ENCODE measurements at regions not wholly inside any gene's neighbourhood (a gene's known extent, or its start where the extent isn't known, plus 50 kb on each side); places are given as distances from the start of the nearest gene placed in this dataset.

- WGBS (ENCODE audit: low lambda C conversion rate) = 2% methylated on average over 4 of the region's 4 CpGs
- TF ChIP-seq GMEB2 (CRISPR knock-in tag; IDR thresholded peaks at IDR 0.05; ENCODE audit: low read depth) (no peak), PHF5A (CRISPR knock-in tag; IDR thresholded peaks at IDR 0.05; ENCODE audit: low read depth, unreplicated experiment) (no peak), JUND (CRISPR knock-in tag; IDR thresholded peaks at IDR 0.05) (no peak), IKZF5 (CRISPR knock-in tag; IDR thresholded peaks at IDR 0.05) (no peak), PAWR (CRISPR knock-in tag; IDR thresholded peaks at IDR 0.05; ENCODE audit: borderline replicate concordance) (no peak), ZNF367 (CRISPR knock-in tag; IDR thresholded peaks at IDR 0.05; ENCODE audit: borderline replicate concordance) (no peak), ZNF460 (CRISPR knock-in tag; IDR thresholded peaks at IDR 0.05; ENCODE audit: borderline replicate concordance) (no peak), RCOR2 (CRISPR knock-in tag; IDR thresholded peaks at IDR 0.05) (no peak), ZNF207 (IDR thresholded peaks at IDR 0.05; ENCODE audit: borderline replicate concordance) (no peak), MLX (CRISPR knock-in tag; IDR thresholded peaks at IDR 0.05) (no peak), UBTF (CRISPR knock-in tag; IDR thresholded peaks at IDR 0.05) (no peak), ZNF10 (CRISPR knock-in tag; IDR thresholded peaks at IDR 0.05; ENCODE audit: borderline replicate concordance, low read depth) (no peak), SMAD3 (CRISPR knock-in tag; IDR thresholded peaks at IDR 0.05) (no peak), TCF12 (IDR thresholded peaks at IDR 0.05) (no peak), TCF12 (CRISPR knock-in tag; IDR thresholded peaks at IDR 0.05) (no peak), ZNF619 (CRISPR knock-in tag; IDR thresholded peaks at IDR 0.05) (no peak), ZBTB1 (CRISPR knock-in tag; IDR thresholded peaks at IDR 0.05; ENCODE audit: borderline replicate concordance) (no peak)
- Histone ChIP-seq H3K4me1 (ENCODE audit: insufficient read depth, low read length) (no peaks in the 10 kb centered on the region), H3K9me3 (ENCODE audit: low read length) (peaks cover 96% of the 10 kb centered on the region), H3K9ac (ENCODE audit: insufficient read depth, low read depth, low read length) (no peak overlapping the region), H3K4me2 (ENCODE audit: low read depth, low read length) (no peak overlapping the region), H3K79me2 (ENCODE audit: insufficient read depth, low read length) (no peaks in the 10 kb centered on the region), H3K4me3 (replicated peaks in 1 of 3; ENCODE audit: insufficient read depth in 1 of 3, low read depth in 2 of 3, low read length in 3 of 3) (no peak overlapping the region), H4K20me1 (ENCODE audit: insufficient read depth, low read length) (no peaks in the 10 kb centered on the region), H3K27me3 (ENCODE audit: control insufficient read depth in 1 of 2, insufficient read depth in 2 of 2, low read length in 2 of 2) (no peaks in the 10 kb centered on the region), H3K27ac (ENCODE audit: extremely low read length, insufficient read depth, low read length) (no peak overlapping the region), H2AFZ (ENCODE audit: low read length) (no peak overlapping the region), H3K36me3 (replicated peaks in 1 of 2; ENCODE audit: control insufficient read depth in 1 of 2, insufficient read depth in 2 of 2, low read length in 2 of 2) (no peaks in the 10 kb centered on the region)
- ChIA-PET POLR2A (no interaction called here), CTCF (ENCODE audit: low intra/inter-chr PET ratio, low total read pairs) (no interaction called here)
- intact Hi-C loops (cut with micrococcal nuclease; ENCODE audit: unreplicated experiment) = no loop called here
- DNase-seq (ENCODE audit: low spot score) (no peak), ATAC-seq (no peak), FAIRE-seq (no peak)
- in situ Hi-C loops (cut with HindIII; ENCODE audit: extremely low pct_ligation_motif_present, low pct_unique_long_range_greater_than_20kb) = no loop called here
- no TSS peak for BruUV-seq (replicated peaks)
These were observed 240.8 kb upstream of the CNTN6 start for GRCh38 chr3:852033-852432.

Measured in HepG2 (cell line).